ENCODE measurements at regions not wholly inside any gene's neighbourhood (a gene's known extent, or its start where the extent isn't known, plus 50 kb on each side); places are given as distances from the start of the nearest gene placed in this dataset.

DNA sequence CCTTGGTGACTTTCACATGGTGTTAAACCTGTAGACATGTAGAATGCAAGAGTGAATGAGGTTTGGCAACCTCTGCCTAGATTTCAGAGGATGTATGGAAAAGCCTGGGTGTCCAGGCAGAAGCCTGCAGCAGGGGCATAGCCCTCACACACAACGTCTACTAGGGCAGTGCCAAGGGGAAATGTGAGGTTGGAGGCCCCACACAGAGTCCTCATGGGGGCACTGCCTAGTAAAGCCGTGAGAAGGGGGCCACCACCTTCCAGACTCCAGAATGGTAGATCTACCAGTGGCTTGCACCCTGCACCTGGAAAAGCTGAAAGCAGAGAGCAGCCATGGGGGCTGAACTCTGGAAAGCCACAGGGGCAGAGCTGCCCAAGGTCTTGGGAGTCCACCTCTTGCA is 241.2 kb downstream of the KLF13 start:
- Histone ChIP-seq H3K4ac (ENCODE audit: low read length) (no peak overlapping the region), H2BK15ac (ENCODE audit: low read length) (no peak overlapping the region), H3K4me3 (ENCODE audit: low read length in 2 of 2) (no peak overlapping the region), H2BK120ac (ENCODE audit: low read depth, low read length) (no peak overlapping the region), H2AK5ac (ENCODE audit: low read depth, low read length) (no peak overlapping the region), H3K27ac (replicated peaks; ENCODE audit: low read length) (no peak overlapping the region), H3K36me3 (replicated peaks in 1 of 2; ENCODE audit: control insufficient read depth in 2 of 2, insufficient read depth in 2 of 2, low read length in 2 of 2) (no peaks in the 10 kb centered on the region), H3K14ac (ENCODE audit: low read length) (no peak overlapping the region), H3K27me3 (ENCODE audit: control insufficient read depth in 3 of 3, insufficient read depth in 3 of 3, low read depth in 1 of 3, low read length in 3 of 3) (no peaks in the 10 kb centered on the region), H4K8ac (ENCODE audit: low read depth, low read length) (no peak overlapping the region), H3K18ac (ENCODE audit: low read length) (no peak overlapping the region), H3K4me2 (ENCODE audit: insufficient read depth, low read length, poor library complexity, severe bottlenecking) (no peak overlapping the region), H3K23ac (ENCODE audit: low read depth, low read length, poor library complexity) (no peak overlapping the region), H4K91ac (ENCODE audit: low read depth, low read length, poor library complexity) (no peak overlapping the region), H3K9ac (ENCODE audit: low read depth, low read length, poor library complexity) (no peak overlapping the region), H3K4me1 (ENCODE audit: control insufficient read depth in 2 of 2, insufficient read depth in 1 of 2, low read depth in 1 of 2, low read length in 2 of 2) (no peaks in the 10 kb centered on the region), H2AFZ (ENCODE audit: low read length) (no peak overlapping the region), H2BK12ac (ENCODE audit: low read length) (no peak overlapping the region), H3K79me1 (ENCODE audit: low read depth, low read length) (no peaks in the 10 kb centered on the region), H2BK5ac (ENCODE audit: low read length) (no peak overlapping the region), H3K9me3 (replicated peaks in 1 of 2; ENCODE audit: control insufficient read depth in 2 of 2, insufficient read depth in 1 of 2, low read depth in 1 of 2, low read length in 2 of 2) (peaks cover 0 to 1% of the 10 kb centered on the region in 2 donors)
- DNase-seq (ENCODE audit: low spot score): no peak
- no CpG with 5 or more reads among the region's 2 CpGs for WGBS, 2 donors (ENCODE audit: extremely low coverage in 2 of 2, insufficient read length in 2 of 2, insufficient replicate concordance in 1 of 2)

DNA sequence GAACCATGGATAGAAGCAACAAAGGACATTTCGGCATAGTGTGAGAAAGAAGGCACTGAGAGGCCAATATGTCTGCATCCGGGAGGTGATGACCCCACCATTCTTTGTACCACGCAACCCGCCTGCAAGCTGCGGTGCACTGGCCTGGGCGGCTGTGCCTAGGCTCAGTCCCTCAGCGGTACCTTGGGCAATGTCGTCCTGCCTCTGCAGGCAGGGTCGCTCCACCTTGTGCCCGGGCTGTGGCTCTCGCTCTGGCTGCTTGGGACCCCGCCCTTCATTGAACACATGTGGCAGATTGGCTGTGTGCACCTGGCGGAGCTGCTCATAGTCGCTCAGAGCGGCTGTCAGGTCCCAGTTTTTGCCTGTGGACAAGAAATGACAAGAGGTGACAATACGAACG is 243.2 kb downstream of the KLF13 start:
- no peak overlapping the region for H3K4me2 ChIP-seq (ENCODE audit: insufficient read depth, low read length, poor library complexity, severe bottlenecking)
- H3K27me3 ChIP-seq (ENCODE audit: control insufficient read depth in 3 of 3, insufficient read depth in 3 of 3, low read depth in 1 of 3, low read length in 3 of 3): no peaks in the 10 kb centered on the region
- H2AFZ ChIP-seq (ENCODE audit: low read length): no peak overlapping the region
- peaks cover 0 to 2% of the 10 kb centered on the region in 2 donors for H3K4me1 ChIP-seq (ENCODE audit: control insufficient read depth in 2 of 2, insufficient read depth in 1 of 2, low read depth in 1 of 2, low read length in 2 of 2)
- H2BK120ac ChIP-seq (ENCODE audit: low read depth, low read length): no peak overlapping the region
- H2BK12ac ChIP-seq (ENCODE audit: low read length): no peak overlapping the region
- DNase-seq (ENCODE audit: low spot score): no peak
- no peak overlapping the region for H4K8ac ChIP-seq (ENCODE audit: low read depth, low read length)
- H4K91ac ChIP-seq (ENCODE audit: low read depth, low read length, poor library complexity): no peak overlapping the region
- no peak overlapping the region for H2AK5ac ChIP-seq (ENCODE audit: low read depth, low read length)
- H3K9ac ChIP-seq (ENCODE audit: low read depth, low read length, poor library complexity): peak overlapping the region; percentile 47
- no peak overlapping the region for H3K14ac ChIP-seq (ENCODE audit: low read length)
- no peak overlapping the region for H3K4ac ChIP-seq (ENCODE audit: low read length)
- H3K36me3 ChIP-seq (replicated peaks in 1 of 2; ENCODE audit: control insufficient read depth in 2 of 2, insufficient read depth in 2 of 2, low read length in 2 of 2): no peaks in the 10 kb centered on the region
- peak overlapping the region; percentile 61 for H3K18ac ChIP-seq (ENCODE audit: low read length)
- no peaks in the 10 kb centered on the region for H3K79me1 ChIP-seq (ENCODE audit: low read depth, low read length)
- H2BK15ac ChIP-seq (ENCODE audit: low read length): no peak overlapping the region
- H2BK5ac ChIP-seq (ENCODE audit: low read length): no peak overlapping the region
- peak overlapping the region; percentile 87 for H3K23ac ChIP-seq (ENCODE audit: low read depth, low read length, poor library complexity)
- no CpG with 5 or more reads among the region's 17 CpGs for WGBS, 2 donors (ENCODE audit: extremely low coverage in 2 of 2, insufficient read length in 2 of 2, insufficient replicate concordance in 1 of 2)
- H3K9me3 ChIP-seq (replicated peaks in 1 of 2; ENCODE audit: control insufficient read depth in 2 of 2, insufficient read depth in 1 of 2, low read depth in 1 of 2, low read length in 2 of 2): peaks cover 0 to 1% of the 10 kb centered on the region in 2 donors
- H3K27ac ChIP-seq (replicated peaks; ENCODE audit: low read length): no peak overlapping the region
- H3K4me3 ChIP-seq (ENCODE audit: low read length in 2 of 2): no peak overlapping the region

DNA sequence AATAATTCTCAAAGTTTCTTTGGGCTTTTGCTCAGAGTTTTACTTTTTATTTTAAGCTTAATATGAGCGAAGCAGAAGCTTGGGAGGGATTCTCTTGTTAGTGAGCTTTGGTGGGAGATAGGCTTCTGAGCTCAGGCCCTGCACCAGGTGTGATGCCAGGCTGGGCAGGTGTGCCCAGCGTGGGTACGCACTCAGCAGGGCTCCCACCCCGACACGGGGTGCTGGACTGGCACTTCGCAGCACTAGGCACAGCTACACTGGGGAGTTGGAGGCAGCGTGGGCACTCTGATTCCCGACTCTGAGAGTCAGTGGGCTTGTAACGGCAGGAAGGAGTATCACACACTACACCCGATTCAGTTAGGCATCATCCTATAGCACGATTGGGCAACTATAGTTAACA is 244.0 kb downstream of the KLF13 start:
- Histone ChIP-seq H3K4me3 (ENCODE audit: low read length in 2 of 2) (peak overlapping the region in 1 of 2 donors; percentile 44), H2BK15ac (ENCODE audit: low read length) (no peak overlapping the region), H3K4me2 (ENCODE audit: insufficient read depth, low read length, poor library complexity, severe bottlenecking) (no peak overlapping the region), H3K18ac (ENCODE audit: low read length) (peak overlapping the region; percentile 52), H2BK5ac (ENCODE audit: low read length) (peak overlapping the region; percentile 55), H4K91ac (ENCODE audit: low read depth, low read length, poor library complexity) (no peak overlapping the region), H2BK12ac (ENCODE audit: low read length) (no peak overlapping the region), H3K79me1 (ENCODE audit: low read depth, low read length) (no peaks in the 10 kb centered on the region), H3K27me3 (ENCODE audit: control insufficient read depth in 3 of 3, insufficient read depth in 3 of 3, low read depth in 1 of 3, low read length in 3 of 3) (no peaks in the 10 kb centered on the region), H3K36me3 (replicated peaks in 1 of 2; ENCODE audit: control insufficient read depth in 2 of 2, insufficient read depth in 2 of 2, low read length in 2 of 2) (no peaks in the 10 kb centered on the region), H3K9me3 (replicated peaks in 1 of 2; ENCODE audit: control insufficient read depth in 2 of 2, insufficient read depth in 1 of 2, low read depth in 1 of 2, low read length in 2 of 2) (peaks cover 0 to 1% of the 10 kb centered on the region in 2 donors), H2AK5ac (ENCODE audit: low read depth, low read length) (no peak overlapping the region), H2BK120ac (ENCODE audit: low read depth, low read length) (no peak overlapping the region), H3K9ac (ENCODE audit: low read depth, low read length, poor library complexity) (peak overlapping the region; percentile 30), H4K8ac (ENCODE audit: low read depth, low read length) (no peak overlapping the region), H2AFZ (ENCODE audit: low read length) (no peak overlapping the region), H3K27ac (replicated peaks; ENCODE audit: low read length) (no peak overlapping the region), H3K14ac (ENCODE audit: low read length) (peak overlapping the region; percentile 47), H3K23ac (ENCODE audit: low read depth, low read length, poor library complexity) (no peak overlapping the region), H3K4me1 (ENCODE audit: control insufficient read depth in 2 of 2, insufficient read depth in 1 of 2, low read depth in 1 of 2, low read length in 2 of 2) (peaks cover 0 to 2% of the 10 kb centered on the region in 2 donors), H3K4ac (ENCODE audit: low read length) (no peak overlapping the region)
- DNase-seq (ENCODE audit: low spot score): no peak
- WGBS, 2 donors (ENCODE audit: extremely low coverage in 2 of 2, insufficient read length in 2 of 2, insufficient replicate concordance in 1 of 2): no CpG with 5 or more reads among the region's 11 CpGs

DNA sequence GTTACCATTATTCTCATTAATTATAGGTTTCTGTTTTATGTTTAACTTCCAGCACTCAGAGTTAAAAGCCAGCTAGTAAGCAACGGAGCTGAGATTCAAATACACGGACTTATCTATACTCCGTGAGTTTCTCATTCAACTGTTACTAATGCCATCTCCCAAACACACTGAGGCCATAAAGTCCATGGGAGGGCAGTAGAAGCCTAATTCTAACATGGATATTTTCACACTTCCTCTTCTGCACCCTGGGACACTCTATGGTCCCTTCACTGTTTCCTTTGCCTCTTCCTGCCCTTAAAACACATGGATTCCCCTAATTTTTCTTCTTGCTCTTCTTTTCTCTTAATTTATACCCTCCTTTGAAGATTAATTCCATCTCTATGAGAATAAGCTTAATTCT is 245.0 kb downstream of the KLF13 start:
- Histone ChIP-seq H2AK5ac (ENCODE audit: low read depth, low read length) (no peak overlapping the region), H3K79me1 (ENCODE audit: low read depth, low read length) (no peaks in the 10 kb centered on the region), H3K36me3 (replicated peaks in 1 of 2; ENCODE audit: control insufficient read depth in 2 of 2, insufficient read depth in 2 of 2, low read length in 2 of 2) (no peaks in the 10 kb centered on the region), H2BK12ac (ENCODE audit: low read length) (no peak overlapping the region), H2AFZ (ENCODE audit: low read length) (no peak overlapping the region), H3K4me1 (ENCODE audit: control insufficient read depth in 2 of 2, insufficient read depth in 1 of 2, low read depth in 1 of 2, low read length in 2 of 2) (peaks cover 0 to 2% of the 10 kb centered on the region in 2 donors), H3K4me3 (ENCODE audit: low read length in 2 of 2) (no peak overlapping the region), H4K91ac (ENCODE audit: low read depth, low read length, poor library complexity) (no peak overlapping the region), H3K9me3 (replicated peaks in 1 of 2; ENCODE audit: control insufficient read depth in 2 of 2, insufficient read depth in 1 of 2, low read depth in 1 of 2, low read length in 2 of 2) (no peaks in the 10 kb centered on the region), H3K23ac (ENCODE audit: low read depth, low read length, poor library complexity) (no peak overlapping the region), H4K8ac (ENCODE audit: low read depth, low read length) (no peak overlapping the region), H2BK120ac (ENCODE audit: low read depth, low read length) (no peak overlapping the region), H3K4me2 (ENCODE audit: insufficient read depth, low read length, poor library complexity, severe bottlenecking) (no peak overlapping the region), H3K14ac (ENCODE audit: low read length) (no peak overlapping the region), H3K4ac (ENCODE audit: low read length) (no peak overlapping the region), H3K18ac (ENCODE audit: low read length) (no peak overlapping the region), H3K9ac (ENCODE audit: low read depth, low read length, poor library complexity) (no peak overlapping the region), H2BK15ac (ENCODE audit: low read length) (no peak overlapping the region), H3K27ac (replicated peaks; ENCODE audit: low read length) (no peak overlapping the region), H2BK5ac (ENCODE audit: low read length) (no peak overlapping the region), H3K27me3 (ENCODE audit: control insufficient read depth in 3 of 3, insufficient read depth in 3 of 3, low read depth in 1 of 3, low read length in 3 of 3) (no peaks in the 10 kb centered on the region)
- DNase-seq (ENCODE audit: low spot score): no peak
- no CpG with 5 or more reads among the region's 3 CpGs for WGBS, 2 donors (ENCODE audit: extremely low coverage in 2 of 2, insufficient read length in 2 of 2, insufficient replicate concordance in 1 of 2)
